ENCODE measurements at regions not wholly inside any gene's neighbourhood (a gene's known extent, or its start where the extent isn't known, plus 50 kb on each side); places are given as distances from the start of the nearest gene placed in this dataset.
"Not testable (repeated sequence)": the region's sequence is repeated elsewhere in the genome, so short reads cannot be mapped to it uniquely, and the experiment has no call there.

GRCh38 chr16:58885528-58886170 lies 151.5 kb upstream of the GOT2 start:
- Mint-ChIP-seq H3K9me3 (ENCODE audit: low read depth) (no peaks in the 10 kb centered on the region), H3K27me3 (no peaks in the 10 kb centered on the region), H3K27ac (no peak overlapping the region), H3K36me3 (no peaks in the 10 kb centered on the region), H3K4me3 (no peak overlapping the region), H3K4me1 (no peaks in the 10 kb centered on the region)
- ATAC-seq (no peak), DNase-seq (no peak)
- CTCF ChIA-PET: no interaction called here

GRCh38 chr16:58884141-58884540 lies 150.0 kb upstream of the GOT2 start:
- H3K4me1 Mint-ChIP-seq: no peaks in the 10 kb centered on the region

GRCh38 chr16:58883131-58883530 lies 149.0 kb upstream of the GOT2 start:
- CTCF ChIA-PET: no interaction called here
- ATAC-seq (no peak), DNase-seq (no peak)
- Mint-ChIP-seq H3K9me3 (ENCODE audit: low read depth) (peaks cover 1% of the 10 kb centered on the region), H3K27ac (no peak overlapping the region), H3K4me1 (no peaks in the 10 kb centered on the region), H3K36me3 (no peaks in the 10 kb centered on the region), H3K4me3 (no peak overlapping the region), H3K27me3 (no peaks in the 10 kb centered on the region)

More at GRCh38 chr16:58884141-58884540, 150.0 kb upstream of the GOT2 start:
- Mint-ChIP-seq H3K27me3 (no peaks in the 10 kb centered on the region), H3K9me3 (ENCODE audit: low read depth) (no peaks in the 10 kb centered on the region), H3K36me3 (no peaks in the 10 kb centered on the region), H3K4me3 (no peak overlapping the region), H3K27ac (no peak overlapping the region)
- ATAC-seq: no peak
- DNase-seq: no peak
- CTCF ChIA-PET: no interaction called here

- Mint-ChIP-seq H3K9me3 (ENCODE audit: low read depth) (peaks cover 2% of the 10 kb centered on the region), H3K27ac (no peak overlapping the region), H3K36me3 (no peaks in the 10 kb centered on the region), H3K27me3 (no peaks in the 10 kb centered on the region), H3K4me3 (no peak overlapping the region), H3K4me1 (no peaks in the 10 kb centered on the region)
- CTCF ChIA-PET: no interaction called here
- no peak for ATAC-seq
- DNase-seq: no peak
Measured at GRCh38 chr16:58882292-58882691, 148.2 kb upstream of the GOT2 start.

GRCh38 chr16:58878641-58879040 lies 144.5 kb upstream of the GOT2 start:
- CTCF ChIA-PET; H3K4me3 Mint-ChIP-seq; H3K27ac Mint-ChIP-seq; DNase-seq; H3K36me3 Mint-ChIP-seq; ATAC-seq; H3K4me1 Mint-ChIP-seq; H3K9me3 Mint-ChIP-seq (ENCODE audit: low read depth); H3K27me3 Mint-ChIP-seq: not testable (repeated sequence)

- H3K27me3 Mint-ChIP-seq: no peaks in the 10 kb centered on the region
- ATAC-seq: no peak
- H3K36me3 Mint-ChIP-seq: no peaks in the 10 kb centered on the region
- CTCF ChIA-PET: no interaction called here
- no peaks in the 10 kb centered on the region for H3K9me3 Mint-ChIP-seq (ENCODE audit: low read depth)
- DNase-seq: no peak
- no peak overlapping the region for H3K4me3 Mint-ChIP-seq
- H3K4me1 Mint-ChIP-seq: no peaks in the 10 kb centered on the region
- no peak overlapping the region for H3K27ac Mint-ChIP-seq
Measured at GRCh38 chr16:58866935-58867334, 132.8 kb upstream of the GOT2 start.

- no peak for DNase-seq
- ATAC-seq: no peak
- H3K27me3 Mint-ChIP-seq: no peaks in the 10 kb centered on the region
- H3K4me1 Mint-ChIP-seq: no peaks in the 10 kb centered on the region
- H3K9me3 Mint-ChIP-seq (ENCODE audit: low read depth): no peaks in the 10 kb centered on the region
- H3K4me3 Mint-ChIP-seq: no peak overlapping the region
- no peaks in the 10 kb centered on the region for H3K36me3 Mint-ChIP-seq
- no peak overlapping the region for H3K27ac Mint-ChIP-seq
- CTCF ChIA-PET: no interaction called here
Measured at GRCh38 chr16:58863761-58864160, 129.6 kb upstream of the GOT2 start.

GRCh38 chr16:58863042-58863441 lies 128.9 kb upstream of the GOT2 start:
- DNase-seq: no peak
- Mint-ChIP-seq H3K27ac (no peak overlapping the region), H3K27me3 (no peaks in the 10 kb centered on the region), H3K36me3 (no peaks in the 10 kb centered on the region), H3K4me3 (no peak overlapping the region), H3K9me3 (ENCODE audit: low read depth) (no peaks in the 10 kb centered on the region), H3K4me1 (no peaks in the 10 kb centered on the region)
- CTCF ChIA-PET: no interaction called here
- ATAC-seq: no peak

GRCh38 chr16:58862334-58863021 lies 128.4 kb upstream of the GOT2 start:
- no peak overlapping the region for H3K27ac Mint-ChIP-seq
- H3K27me3 Mint-ChIP-seq: no peaks in the 10 kb centered on the region
- DNase-seq (no peak), ATAC-seq (no peak)
- H3K4me3 Mint-ChIP-seq: no peak overlapping the region
- H3K4me1 Mint-ChIP-seq: no peaks in the 10 kb centered on the region
- CTCF ChIA-PET: no interaction called here
- H3K9me3 Mint-ChIP-seq (ENCODE audit: low read depth): no peaks in the 10 kb centered on the region
- H3K36me3 Mint-ChIP-seq: no peaks in the 10 kb centered on the region

- Mint-ChIP-seq H3K27me3 (no peaks in the 10 kb centered on the region), H3K36me3 (no peaks in the 10 kb centered on the region), H3K27ac (no peak overlapping the region), H3K4me1 (no peaks in the 10 kb centered on the region), H3K9me3 (ENCODE audit: low read depth) (no peaks in the 10 kb centered on the region), H3K4me3 (no peak overlapping the region)
- ATAC-seq: no peak
- no peak for DNase-seq
- CTCF ChIA-PET: no interaction called here
Measured at GRCh38 chr16:58859958-58860669, 126.0 kb upstream of the GOT2 start.

- H3K4me3 Mint-ChIP-seq; H3K9me3 Mint-ChIP-seq (ENCODE audit: low read depth); CTCF ChIA-PET; H3K27ac Mint-ChIP-seq; DNase-seq; H3K4me1 Mint-ChIP-seq; ATAC-seq; H3K36me3 Mint-ChIP-seq; H3K27me3 Mint-ChIP-seq: not testable (repeated sequence)
Measured at GRCh38 chr16:58858577-58858976, 124.5 kb upstream of the GOT2 start.

- Mint-ChIP-seq H3K9me3 (ENCODE audit: low read depth) (no peaks in the 10 kb centered on the region), H3K4me1 (no peaks in the 10 kb centered on the region), H3K4me3 (no peak overlapping the region), H3K27me3 (no peaks in the 10 kb centered on the region), H3K27ac (no peak overlapping the region), H3K36me3 (no peaks in the 10 kb centered on the region)
- DNase-seq: no peak
- CTCF ChIA-PET: no interaction called here
- ATAC-seq: no peak
Measured at GRCh38 chr16:58855291-58855863, 121.3 kb upstream of the GOT2 start.

GRCh38 chr16:58853854-58854791 lies 120.0 kb upstream of the GOT2 start:
- H3K4me1 Mint-ChIP-seq: no peaks in the 10 kb centered on the region
- ATAC-seq (no peak), DNase-seq (no peak)
- no peak overlapping the region for H3K27ac Mint-ChIP-seq
- CTCF ChIA-PET: no interaction called here
- H3K36me3 Mint-ChIP-seq: no peaks in the 10 kb centered on the region
- no peaks in the 10 kb centered on the region for H3K9me3 Mint-ChIP-seq (ENCODE audit: low read depth)
- H3K27me3 Mint-ChIP-seq: no peaks in the 10 kb centered on the region
- no peak overlapping the region for H3K4me3 Mint-ChIP-seq

Data from activated CD8-positive, alpha-beta memory T cell treated with anti-CD3 and anti-CD28 coated beads, Interleukin-2, amount 10 ng/mL, durations not matched to agents 7 days and 5 days (primary cell).